ENCODE measurements at regions not wholly inside any gene's neighbourhood (a gene's known extent, or its start where the extent isn't known, plus 50 kb on each side); places are given as distances from the start of the nearest gene placed in this dataset.

GRCh38 chr12:98295681-98296080 lies 219.7 kb upstream of the TMPO start:
- TF ChIP-seq, protein P1, sequence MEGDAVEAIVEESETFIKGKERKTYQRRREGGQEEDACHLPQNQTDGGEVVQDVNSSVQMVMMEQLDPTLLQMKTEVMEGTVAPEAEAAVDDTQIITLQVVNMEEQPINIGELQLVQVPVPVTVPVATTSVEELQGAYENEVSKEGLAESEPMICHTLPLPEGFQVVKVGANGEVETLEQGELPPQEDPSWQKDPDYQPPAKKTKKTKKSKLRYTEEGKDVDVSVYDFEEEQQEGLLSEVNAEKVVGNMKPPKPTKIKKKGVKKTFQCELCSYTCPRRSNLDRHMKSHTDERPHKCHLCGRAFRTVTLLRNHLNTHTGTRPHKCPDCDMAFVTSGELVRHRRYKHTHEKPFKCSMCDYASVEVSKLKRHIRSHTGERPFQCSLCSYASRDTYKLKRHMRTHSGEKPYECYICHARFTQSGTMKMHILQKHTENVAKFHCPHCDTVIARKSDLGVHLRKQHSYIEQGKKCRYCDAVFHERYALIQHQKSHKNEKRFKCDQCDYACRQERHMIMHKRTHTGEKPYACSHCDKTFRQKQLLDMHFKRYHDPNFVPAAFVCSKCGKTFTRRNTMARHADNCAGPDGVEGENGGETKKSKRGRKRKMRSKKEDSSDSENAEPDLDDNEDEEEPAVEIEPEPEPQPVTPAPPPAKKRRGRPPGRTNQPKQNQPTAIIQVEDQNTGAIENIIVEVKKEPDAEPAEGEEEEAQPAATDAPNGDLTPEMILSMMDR (IDR thresholded peaks at IDR 0.05), result no peak
- no peak for TF ChIP-seq EZH2 (IDR thresholded peaks at IDR 0.05; ENCODE audit: borderline replicate concordance, insufficient read depth, low read depth, low read length, poor library complexity, severe bottlenecking)
